HG02623 (cell line): ENCODE measurements at regions not wholly inside any gene's neighbourhood (a gene's known extent, or its start where the extent isn't known, plus 50 kb on each side); places are given as distances from the start of the nearest gene placed in this dataset.

Experiments
- ATAC-seq: cut with Tn5 transposase; IDR thresholded peaks from one replicate; pipeline ENCODE4 v1.9.1; 2021; ENCODE audit warnings: moderate library complexity; ENCODE audit not compliant: unreplicated experiment

- no peak for ATAC-seq
Measured at GRCh38 chr20:52416953-52417352, 225.4 kb upstream of the ZFP64 start.

- ATAC-seq: no peak
Measured at GRCh38 chr20:52411611-52412010, 220.0 kb upstream of the ZFP64 start.

- ATAC-seq: no peak
Measured at GRCh38 chr20:52410731-52411234, 219.2 kb upstream of the ZFP64 start.

GRCh38 chr20:52410182-52410647, 218.6 kb upstream of the ZFP64 start:
- no peak for ATAC-seq

- no peak for ATAC-seq
Measured at GRCh38 chr20:52405986-52406385, 214.4 kb upstream of the ZFP64 start.

GRCh38 chr20:52405417-52405816, 213.8 kb upstream of the ZFP64 start:
- ATAC-seq: peak; percentile 70

GRCh38 chr20:52404671-52405070, 213.1 kb upstream of the ZFP64 start:
- ATAC-seq: no peak

- no peak for ATAC-seq
Measured at GRCh38 chr20:52402950-52403349, 211.4 kb upstream of the ZFP64 start.

GRCh38 chr20:52402514-52402913, 210.9 kb upstream of the ZFP64 start:
- ATAC-seq: no peak

- ATAC-seq: no peak
Measured at GRCh38 chr20:52401431-52401830, 209.9 kb upstream of the ZFP64 start.

- ATAC-seq: no peak
Measured at GRCh38 chr20:52399352-52399751, 207.8 kb upstream of the ZFP64 start.

- no peak for ATAC-seq
Measured at GRCh38 chr20:52389606-52390005, 198.0 kb upstream of the ZFP64 start.

GRCh38 chr20:52383995-52384621, 192.5 kb upstream of the ZFP64 start:
- no peak for ATAC-seq

- ATAC-seq: no peak
Measured at GRCh38 chr20:52382933-52383332, 191.4 kb upstream of the ZFP64 start.

GRCh38 chr20:52379723-52380336, 188.3 kb upstream of the ZFP64 start:
- no peak for ATAC-seq

- ATAC-seq: no peak
Measured at GRCh38 chr20:52372169-52372568, 180.6 kb upstream of the ZFP64 start.

GRCh38 chr20:52365688-52366087, 174.1 kb upstream of the ZFP64 start:
- no peak for ATAC-seq

GRCh38 chr20:52364405-52364804, 172.8 kb upstream of the ZFP64 start:
- no peak for ATAC-seq

GRCh38 chr20:52361650-52362049, 170.1 kb upstream of the ZFP64 start:
- ATAC-seq: no peak

- no peak for ATAC-seq
Measured at GRCh38 chr20:52349806-52350205, 158.2 kb upstream of the ZFP64 start.

- no peak for ATAC-seq
Measured at GRCh38 chr20:52348434-52348833, 156.9 kb upstream of the ZFP64 start.

- no peak for ATAC-seq
Measured at GRCh38 chr20:52346797-52347196, 155.2 kb upstream of the ZFP64 start.

- ATAC-seq: no peak
Measured at GRCh38 chr20:52342913-52343312, 151.3 kb upstream of the ZFP64 start.
